Smooth muscle cell (in vitro differentiated cells): ENCODE measurements at regions not wholly inside any gene's neighbourhood (a gene's known extent, or its start where the extent isn't known, plus 50 kb on each side); places are given as distances from the start of the nearest gene placed in this dataset.
"Not testable (repeated sequence)": the region's sequence is repeated elsewhere in the genome, so short reads cannot be mapped to it uniquely, and the experiment has no call there.

Experiments used
- DNase-seq: peaks from one replicate; lab custom pipeline; 2025; ENCODE audit not compliant: unreplicated experiment; lab: John Stamatoyannopoulos, UW
- H2AFZ ChIP-seq: fragments of 200-600 bp; sonication (generic); 2 replicates; pipeline ENCODE4 v1.6.0; 2016; ENCODE audit warnings: antibody characterized with exemption, low read depth, mild to moderate bottlenecking
- H3F3A ChIP-seq: fragments of 200-600 bp; sonication (generic); 2 replicates; pipeline ENCODE4 v1.6.0; 2017; ENCODE audit warnings: antibody characterized with exemption, low read depth
- H3K27ac ChIP-seq: fragments of 200-600 bp; sonication (generic); 2 replicates; pipeline ENCODE4 v1.5.1; 2016; ENCODE audit warnings: low read depth, mild to moderate bottlenecking
- H3K27me3 ChIP-seq: fragments of 200-600 bp; sonication (generic); 2 replicates; pipeline ENCODE4 v1.6.1; 2016; ENCODE audit warnings: low read depth, mild to moderate bottlenecking
- H3K36me3 ChIP-seq: fragments of 200-600 bp; sonication (generic); 2 replicates; pipeline ENCODE4 v1.5.1; 2016; ENCODE audit warnings: low read depth
- H3K4me1 ChIP-seq: fragments of 200-600 bp; sonication (generic); 2 replicates; pipeline ENCODE4 v1.5.1; 2016; ENCODE audit warnings: low read depth
- H3K4me2 ChIP-seq: fragments of 200-600 bp; sonication (generic); 2 replicates; pipeline ENCODE4 v1.6.0; 2016; ENCODE audit warnings: mild to moderate bottlenecking
- H3K4me3 ChIP-seq: fragments of 200-600 bp; sonication (generic); 2 replicates; pipeline ENCODE4 v1.5.1; 2016; ENCODE audit warnings: mild to moderate bottlenecking
- H3K79me2 ChIP-seq: fragments of 200-600 bp; sonication (generic); 2 replicates; pipeline ENCODE4 v1.6.0; 2016; ENCODE audit warnings: low read depth, mild to moderate bottlenecking
- H3K9ac ChIP-seq: fragments of 200-600 bp; sonication (generic); 2 replicates; pipeline ENCODE4 v1.6.0; 2016; ENCODE audit warnings: low read depth
- H3K9me3 ChIP-seq: fragments of 200-600 bp; sonication (generic); replicated peaks from 2 replicates; pipeline ENCODE4 v1.5.1; 2016; ENCODE audit warnings: low read depth
- H4K20me1 ChIP-seq: fragments of 200-600 bp; sonication (generic); 2 replicates; pipeline ENCODE4 v1.6.0; 2016; ENCODE audit warnings: low read depth
- CTCF ChIP-seq: fragments of 200-600 bp; sonication (generic); IDR thresholded peaks from 2 replicates; pipeline ENCODE4 v1.5.1; 2017; ENCODE audit warnings: borderline replicate concordance, mild to moderate bottlenecking, antibody characterized with exemption; ENCODE audit not compliant: insufficient read depth, poor library complexity, severe bottlenecking
- WGBS: methylation state at CpG from one replicate; pipeline ENCODE4 v1.1.7; 2016; ENCODE audit warnings: low lambda C conversion rate; 5-methylcytosine and 5-hydroxymethylcytosine counted together

- no peak overlapping the region for H3K4me3 ChIP-seq
- WGBS: 4% methylated on average over 1 of the region's 1 CpG
- no peaks in the 10 kb centered on the region for H3K79me2 ChIP-seq
- H3K27ac ChIP-seq: peak overlapping the region; percentile 77
- no peak for TF ChIP-seq CTCF
- peaks cover 6% of the 10 kb centered on the region for H3F3A ChIP-seq
- H3K9ac ChIP-seq: no peak overlapping the region
- no peaks in the 10 kb centered on the region for H3K36me3 ChIP-seq
- H3K9me3 ChIP-seq: no peaks in the 10 kb centered on the region
- no peaks in the 10 kb centered on the region for H3K27me3 ChIP-seq
- peaks cover 9% of the 10 kb centered on the region for H3K4me1 ChIP-seq
- H3K4me2 ChIP-seq: peak overlapping the region; percentile 54
- no peak overlapping the region for H2AFZ ChIP-seq
- DNase-seq: no peak
- H4K20me1 ChIP-seq: no peaks in the 10 kb centered on the region
Measured at GRCh38 chr12:33180918-33181317, 258.7 kb downstream of the SYT10 start.

- WGBS: 88% methylated on average over 3 of the region's 3 CpGs
- not testable (repeated sequence) for H3K4me2 ChIP-seq, H3K27me3 ChIP-seq, DNase-seq, H3K4me3 ChIP-seq, H3K4me1 ChIP-seq, H3K9me3 ChIP-seq, H3F3A ChIP-seq, H3K27ac ChIP-seq, H3K79me2 ChIP-seq, H3K9ac ChIP-seq, H3K36me3 ChIP-seq, H4K20me1 ChIP-seq, H2AFZ ChIP-seq
Measured at GRCh38 chr12:33166260-33166659, 269.7 kb upstream of the PKP2 start.

GRCh38 chr12:33156042-33156441 lies 259.5 kb upstream of the PKP2 start:
- Histone ChIP-seq H3K4me3 (no peak overlapping the region), H3K9me3 (no peaks in the 10 kb centered on the region), H4K20me1 (no peaks in the 10 kb centered on the region), H3K36me3 (no peaks in the 10 kb centered on the region), H3K9ac (no peak overlapping the region), H3F3A (no peaks in the 10 kb centered on the region), H3K79me2 (no peaks in the 10 kb centered on the region), H3K27me3 (no peaks in the 10 kb centered on the region), H3K4me1 (no peaks in the 10 kb centered on the region), H2AFZ (no peak overlapping the region), H3K27ac (no peak overlapping the region), H3K4me2 (no peak overlapping the region)
- TF ChIP-seq CTCF: no peak
- WGBS: 89% methylated on average over 4 of the region's 4 CpGs
- DNase-seq: no peak

GRCh38 chr12:33147292-33147691 lies 250.7 kb upstream of the PKP2 start:
- H3K27me3 ChIP-seq, H3K9ac ChIP-seq, H3K9me3 ChIP-seq, H3K79me2 ChIP-seq, H3F3A ChIP-seq, H3K4me2 ChIP-seq, H3K4me3 ChIP-seq, H2AFZ ChIP-seq, DNase-seq, H3K36me3 ChIP-seq, H4K20me1 ChIP-seq, H3K27ac ChIP-seq, H3K4me1 ChIP-seq: not testable (repeated sequence)
- 93% methylated on average over 8 of the region's 8 CpGs for WGBS

- no peak for TF ChIP-seq CTCF
- no peak overlapping the region for H2AFZ ChIP-seq
- 82% methylated on average over 1 of the region's 1 CpG for WGBS
- H3K4me3 ChIP-seq: no peak overlapping the region
- no peaks in the 10 kb centered on the region for H3K79me2 ChIP-seq
- no peaks in the 10 kb centered on the region for H3K9me3 ChIP-seq
- H3F3A ChIP-seq: no peaks in the 10 kb centered on the region
- H3K36me3 ChIP-seq: no peaks in the 10 kb centered on the region
- no peaks in the 10 kb centered on the region for H3K27me3 ChIP-seq
- no peaks in the 10 kb centered on the region for H3K4me1 ChIP-seq
- H3K27ac ChIP-seq: no peak overlapping the region
- H4K20me1 ChIP-seq: no peaks in the 10 kb centered on the region
- no peak overlapping the region for H3K9ac ChIP-seq
- H3K4me2 ChIP-seq: no peak overlapping the region
- DNase-seq: no peak
Measured at GRCh38 chr12:33129500-33129899, 232.9 kb upstream of the PKP2 start.
